Ishikawa (cell line): ENCODE measurements at regions not wholly inside any gene's neighbourhood (a gene's known extent, or its start where the extent isn't known, plus 50 kb on each side); places are given as distances from the start of the nearest gene placed in this dataset.

ENCODE experiments used
- CEBPB ChIP-seq: IDR thresholded peaks from 2 replicates; pipeline ENCODE4 v1.6.1; 2012
- CREB1 ChIP-seq: IDR thresholded peaks from 2 replicates; pipeline ENCODE4 v1.6.1; 2012; ENCODE audit warnings: low read depth
- EGR1 ChIP-seq: IDR thresholded peaks from 2 replicates; pipeline ENCODE4 v1.6.1; 2012
- EP300 ChIP-seq: IDR thresholded peaks from 2 replicates; pipeline ENCODE4 v1.6.1; 2012; ENCODE audit warnings: borderline replicate concordance
- FOXM1 ChIP-seq: IDR thresholded peaks from 2 replicates; pipeline ENCODE4 v1.6.1; 2012; ENCODE audit warnings: low read depth, borderline replicate concordance
- NFIC ChIP-seq: IDR thresholded peaks from 2 replicates; pipeline ENCODE4 v1.6.1; 2012
- RAD21 ChIP-seq: IDR thresholded peaks from 2 replicates; pipeline ENCODE4 v1.6.1; 2012; ENCODE audit warnings: low read depth
- TAF1 ChIP-seq: IDR thresholded peaks from 2 replicates; pipeline ENCODE4 v1.6.1; 2012; ENCODE audit warnings: low read depth, mild to moderate bottlenecking
- TCF12 ChIP-seq: IDR thresholded peaks from 2 replicates; pipeline ENCODE4 v1.6.1; 2012; ENCODE audit warnings: low read depth
- TEAD4 ChIP-seq: IDR thresholded peaks from 2 replicates; pipeline ENCODE4 v1.6.1; 2012
- YY1 ChIP-seq: IDR thresholded peaks from 2 replicates; pipeline ENCODE4 v1.6.1; 2012; ENCODE audit warnings: low read depth
- ZBTB7A ChIP-seq: IDR thresholded peaks from 2 replicates; pipeline ENCODE4 v1.6.1; 2012; ENCODE audit warnings: low read depth
- TF ChIP-seq, protein P1 (sequence below): IDR thresholded peaks from 2 replicates; pipeline ENCODE4 v1.6.1; 2012; ENCODE audit warnings: low read depth, mild to moderate bottlenecking
- TF ChIP-seq, protein P2 (sequence below): IDR thresholded peaks from 2 replicates; pipeline ENCODE4 v1.6.1; 2012
- TF ChIP-seq, protein P3 (sequence below): IDR thresholded peaks from 2 replicates; pipeline ENCODE4 v1.6.1; 2012

DNA sequence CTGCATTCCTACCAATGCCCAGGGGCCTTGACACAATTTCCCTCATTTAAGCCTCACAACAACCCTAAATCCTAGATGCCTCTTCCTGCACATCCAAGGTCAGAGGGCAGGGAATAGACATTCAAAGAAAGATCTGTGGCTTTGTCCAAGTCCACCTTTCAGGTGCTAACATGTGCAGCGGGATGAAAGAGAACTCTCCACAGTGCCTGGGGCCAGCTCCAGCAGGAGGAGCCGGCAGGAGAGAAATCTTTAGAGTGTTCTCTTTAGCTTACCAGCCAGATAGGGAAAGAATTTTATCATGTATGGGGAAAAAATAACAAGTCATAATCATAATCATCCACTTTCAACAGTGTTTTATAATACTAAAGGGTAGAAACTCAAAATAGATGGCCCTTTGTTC is 319.7 kb downstream of the MATN1 start:
- TF ChIP-seq RAD21 (no peak), TAF1 (no peak), YY1 (no peak), FOXM1 (no peak), EGR1 (no peak), CREB1 (no peak), ZBTB7A (no peak), CEBPB (no peak), EP300 (no peak), TCF12 (no peak), NFIC (no peak), TEAD4 (no peak)
- TF ChIP-seq, protein P1, sequence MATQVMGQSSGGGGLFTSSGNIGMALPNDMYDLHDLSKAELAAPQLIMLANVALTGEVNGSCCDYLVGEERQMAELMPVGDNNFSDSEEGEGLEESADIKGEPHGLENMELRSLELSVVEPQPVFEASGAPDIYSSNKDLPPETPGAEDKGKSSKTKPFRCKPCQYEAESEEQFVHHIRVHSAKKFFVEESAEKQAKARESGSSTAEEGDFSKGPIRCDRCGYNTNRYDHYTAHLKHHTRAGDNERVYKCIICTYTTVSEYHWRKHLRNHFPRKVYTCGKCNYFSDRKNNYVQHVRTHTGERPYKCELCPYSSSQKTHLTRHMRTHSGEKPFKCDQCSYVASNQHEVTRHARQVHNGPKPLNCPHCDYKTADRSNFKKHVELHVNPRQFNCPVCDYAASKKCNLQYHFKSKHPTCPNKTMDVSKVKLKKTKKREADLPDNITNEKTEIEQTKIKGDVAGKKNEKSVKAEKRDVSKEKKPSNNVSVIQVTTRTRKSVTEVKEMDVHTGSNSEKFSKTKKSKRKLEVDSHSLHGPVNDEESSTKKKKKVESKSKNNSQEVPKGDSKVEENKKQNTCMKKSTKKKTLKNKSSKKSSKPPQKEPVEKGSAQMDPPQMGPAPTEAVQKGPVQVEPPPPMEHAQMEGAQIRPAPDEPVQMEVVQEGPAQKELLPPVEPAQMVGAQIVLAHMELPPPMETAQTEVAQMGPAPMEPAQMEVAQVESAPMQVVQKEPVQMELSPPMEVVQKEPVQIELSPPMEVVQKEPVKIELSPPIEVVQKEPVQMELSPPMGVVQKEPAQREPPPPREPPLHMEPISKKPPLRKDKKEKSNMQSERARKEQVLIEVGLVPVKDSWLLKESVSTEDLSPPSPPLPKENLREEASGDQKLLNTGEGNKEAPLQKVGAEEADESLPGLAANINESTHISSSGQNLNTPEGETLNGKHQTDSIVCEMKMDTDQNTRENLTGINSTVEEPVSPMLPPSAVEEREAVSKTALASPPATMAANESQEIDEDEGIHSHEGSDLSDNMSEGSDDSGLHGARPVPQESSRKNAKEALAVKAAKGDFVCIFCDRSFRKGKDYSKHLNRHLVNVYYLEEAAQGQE, result no peak
- TF ChIP-seq, protein P2, sequence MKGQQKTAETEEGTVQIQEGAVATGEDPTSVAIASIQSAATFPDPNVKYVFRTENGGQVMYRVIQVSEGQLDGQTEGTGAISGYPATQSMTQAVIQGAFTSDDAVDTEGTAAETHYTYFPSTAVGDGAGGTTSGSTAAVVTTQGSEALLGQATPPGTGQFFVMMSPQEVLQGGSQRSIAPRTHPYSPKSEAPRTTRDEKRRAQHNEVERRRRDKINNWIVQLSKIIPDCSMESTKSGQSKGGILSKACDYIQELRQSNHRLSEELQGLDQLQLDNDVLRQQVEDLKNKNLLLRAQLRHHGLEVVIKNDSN, result no peak
- TF ChIP-seq, protein P3, sequence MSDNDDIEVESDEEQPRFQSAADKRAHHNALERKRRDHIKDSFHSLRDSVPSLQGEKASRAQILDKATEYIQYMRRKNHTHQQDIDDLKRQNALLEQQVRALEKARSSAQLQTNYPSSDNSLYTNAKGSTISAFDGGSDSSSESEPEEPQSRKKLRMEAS, result no peak

DNA sequence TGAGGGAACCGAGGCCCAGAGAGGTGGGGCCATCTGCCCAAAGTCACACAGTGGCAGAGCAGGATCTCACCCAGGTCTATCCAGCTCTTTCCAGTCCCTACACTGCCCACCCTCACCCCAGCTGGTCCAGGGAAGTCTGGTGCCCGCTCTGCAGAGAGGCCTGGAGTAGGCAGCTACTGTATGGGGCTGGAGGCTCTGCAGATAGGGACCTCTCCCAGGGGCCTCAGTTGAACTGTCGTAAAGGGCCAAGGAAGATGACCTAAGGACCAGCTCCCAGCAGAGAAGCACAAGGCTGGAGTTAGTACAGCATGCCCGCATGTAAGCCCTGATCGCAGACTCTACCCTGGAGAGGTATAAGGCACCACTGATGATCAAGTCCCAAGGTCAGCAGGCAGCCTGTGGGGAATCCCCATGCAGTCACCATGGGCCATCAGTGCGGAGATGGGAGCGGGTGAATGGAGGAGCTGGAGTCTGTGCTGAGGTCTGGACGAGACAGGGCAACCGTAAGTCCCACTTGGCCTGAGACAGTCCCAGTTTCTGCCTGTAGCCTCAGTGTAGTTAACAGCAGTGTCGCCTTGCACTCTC is 320.2 kb downstream of the MATN1 start:
- TF ChIP-seq CREB1 (no peak), CEBPB (no peak)

DNA sequence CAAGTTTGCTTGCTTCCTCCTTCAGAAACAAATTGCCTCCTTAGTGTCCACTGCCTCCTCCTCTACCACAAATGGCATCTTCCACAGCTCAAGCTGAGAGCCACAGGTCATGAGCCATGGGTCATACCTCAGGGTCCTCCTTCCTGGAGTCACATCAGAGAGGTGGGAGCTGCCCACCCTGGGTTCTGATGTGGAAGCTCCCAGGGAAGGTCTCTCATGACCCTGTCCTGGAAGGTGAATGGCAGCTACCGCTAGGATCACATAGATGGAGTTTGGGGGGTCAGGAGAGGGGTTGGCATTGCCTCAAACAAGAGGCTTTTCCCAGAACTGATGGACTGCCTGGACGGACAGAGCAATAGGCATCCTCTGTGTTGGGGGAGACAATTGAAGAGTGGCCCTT is 321.4 kb downstream of the MATN1 start:
- no peak for TF ChIP-seq NFIC
- TF ChIP-seq FOXM1, result no peak
- TF ChIP-seq CEBPB, result no peak
- TF ChIP-seq, protein P2, result no peak
- no peak for TF ChIP-seq EGR1
- TF ChIP-seq, protein P1, result no peak
- no peak for TF ChIP-seq TAF1
- TF ChIP-seq, protein P3, result no peak
- TF ChIP-seq TEAD4, result no peak
- TF ChIP-seq EP300, result no peak
- TF ChIP-seq YY1, result no peak
- no peak for TF ChIP-seq RAD21
- no peak for TF ChIP-seq TCF12
- no peak for TF ChIP-seq CREB1
- no peak for TF ChIP-seq ZBTB7A

DNA sequence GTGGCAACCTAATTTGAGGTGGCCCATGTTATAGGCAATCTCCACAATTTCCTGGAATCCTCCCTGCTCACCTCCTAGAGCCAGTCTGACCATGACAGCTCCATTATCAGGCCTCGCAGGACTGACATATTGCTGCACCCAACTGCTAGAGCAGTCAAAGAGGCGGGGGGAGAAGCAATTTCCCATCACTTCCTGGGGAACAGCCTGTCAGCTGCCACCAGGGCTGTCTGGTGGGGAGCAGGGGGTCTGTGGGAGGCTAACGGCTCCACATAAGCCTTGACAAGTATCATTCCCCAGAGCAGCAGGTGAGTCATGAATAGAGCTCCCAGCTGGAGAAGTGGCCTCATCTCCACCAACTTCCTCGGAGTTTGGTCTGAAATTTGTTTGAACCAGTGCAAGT is 322.9 kb downstream of the MATN1 start:
- TF ChIP-seq TCF12 (no peak), EGR1 (no peak), TAF1 (no peak), FOXM1 (no peak), EP300 (no peak), YY1 (no peak), NFIC (no peak), TEAD4 (no peak), RAD21 (no peak), CEBPB (no peak), CREB1 (no peak)
- TF ChIP-seq, protein P3, result no peak
- TF ChIP-seq, protein P2, result no peak
- TF ChIP-seq, protein P1, result no peak
